ENCODE measurements at regions not wholly inside any gene's neighbourhood (a gene's known extent, or its start where the extent isn't known, plus 50 kb on each side); places are given as distances from the start of the nearest gene placed in this dataset.

- Histone ChIP-seq H3K9ac (ENCODE audit: low read length) (no peak overlapping the region), H3K27me3 (replicated peaks; ENCODE audit: control insufficient read depth, insufficient read depth, low read length) (no peaks in the 10 kb centered on the region), H3K36me3 (ENCODE audit: control insufficient read depth, insufficient read depth, low read length, severe bottlenecking) (no peaks in the 10 kb centered on the region), H3K4me1 (ENCODE audit: control insufficient read depth, insufficient read depth, low read length) (no peaks in the 10 kb centered on the region), H3K9me3 (ENCODE audit: control insufficient read depth, low read length) (no peaks in the 10 kb centered on the region), H3K4me3 (ENCODE audit: low read length) (no peak overlapping the region)
- DNase-seq (ENCODE audit: low read depth): no peak
These were observed 78.2 kb upstream of the DLX6 start for GRCh38 chr7:96927131-96927530.

DNA sequence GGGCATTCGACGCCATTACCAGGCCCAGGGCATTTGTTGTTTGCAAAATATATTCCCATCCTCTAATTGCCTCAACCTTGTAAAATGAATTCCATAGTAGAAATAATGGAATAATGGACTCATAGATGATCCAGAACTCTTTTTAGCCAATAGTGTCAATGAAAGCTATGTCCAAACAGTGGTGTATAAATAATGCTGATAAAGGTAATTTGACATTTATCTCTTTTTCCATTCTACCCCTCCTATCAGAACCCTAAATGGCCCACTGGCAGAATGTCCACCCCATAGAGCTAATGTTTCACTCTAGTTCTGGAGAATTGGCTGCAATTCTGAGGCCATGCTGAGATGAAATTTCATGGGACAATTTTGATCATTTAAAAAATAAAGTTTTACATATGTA is 76.4 kb upstream of the DLX6 start:
- H3K36me3 ChIP-seq (ENCODE audit: control insufficient read depth, insufficient read depth, low read length, severe bottlenecking): no peaks in the 10 kb centered on the region
- DNase-seq (ENCODE audit: low read depth): no peak
- no peaks in the 10 kb centered on the region for H3K4me1 ChIP-seq (ENCODE audit: control insufficient read depth, insufficient read depth, low read length)
- H3K9ac ChIP-seq (ENCODE audit: low read length): no peak overlapping the region
- peaks cover 7% of the 10 kb centered on the region for H3K27me3 ChIP-seq (replicated peaks; ENCODE audit: control insufficient read depth, insufficient read depth, low read length)
- no peak overlapping the region for H3K4me3 ChIP-seq (ENCODE audit: low read length)
- no peaks in the 10 kb centered on the region for H3K9me3 ChIP-seq (ENCODE audit: control insufficient read depth, low read length)

DNA sequence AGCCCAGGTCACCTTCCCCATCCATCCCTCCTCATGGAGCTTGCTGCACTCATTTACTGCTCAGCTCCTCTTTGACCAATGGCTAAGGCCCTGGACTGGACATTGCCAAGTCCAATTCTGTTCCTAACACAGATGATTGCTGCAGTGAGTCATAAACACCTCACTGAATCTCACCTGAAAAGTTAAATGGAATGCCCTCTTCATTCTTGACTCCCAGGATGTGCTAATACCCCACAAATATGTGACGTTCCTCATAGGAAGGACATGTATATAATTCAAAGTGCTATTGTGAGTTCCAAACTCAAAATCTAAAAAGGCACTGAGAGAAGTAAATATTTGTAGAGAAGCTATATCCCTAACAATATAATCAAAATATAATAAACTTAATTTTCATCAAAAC is 73.5 kb upstream of the DLX6 start:
- no peak for DNase-seq (ENCODE audit: low read depth)
- H3K27me3 ChIP-seq (replicated peaks; ENCODE audit: control insufficient read depth, insufficient read depth, low read length): peaks cover 11% of the 10 kb centered on the region
- no peak overlapping the region for H3K9ac ChIP-seq (ENCODE audit: low read length)
- no peaks in the 10 kb centered on the region for H3K4me1 ChIP-seq (ENCODE audit: control insufficient read depth, insufficient read depth, low read length)
- no peaks in the 10 kb centered on the region for H3K9me3 ChIP-seq (ENCODE audit: control insufficient read depth, low read length)
- H3K36me3 ChIP-seq (ENCODE audit: control insufficient read depth, insufficient read depth, low read length, severe bottlenecking): no peaks in the 10 kb centered on the region
- no peak overlapping the region for H3K4me3 ChIP-seq (ENCODE audit: low read length)

DNA sequence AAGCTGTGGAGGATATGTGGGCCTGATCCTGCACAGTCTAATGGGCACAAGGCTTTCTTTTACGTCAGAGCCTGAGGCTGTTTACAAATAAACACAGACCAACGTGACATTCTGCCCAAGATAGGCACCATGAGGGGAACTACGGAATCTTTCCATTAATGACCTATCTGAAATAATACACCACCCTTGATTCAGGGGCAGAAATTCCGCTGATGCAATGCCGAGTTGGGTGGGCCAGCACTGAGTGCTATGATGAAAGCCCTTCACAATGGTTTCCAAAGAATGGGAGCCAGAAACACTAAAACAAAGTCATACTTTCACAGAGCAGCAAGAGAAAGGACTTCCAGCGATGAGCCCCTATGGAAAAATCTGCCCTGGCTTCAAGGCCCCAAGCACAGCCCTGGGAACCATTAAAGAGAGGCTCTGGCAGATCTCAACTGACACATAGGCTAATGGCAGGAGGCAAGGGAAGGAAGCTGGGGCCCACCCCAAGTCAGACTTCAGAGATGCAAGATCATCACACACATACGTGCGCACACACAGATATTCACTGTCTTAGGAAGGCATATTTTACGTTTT is 72.2 kb upstream of the DLX6 start:
- no peak for DNase-seq (ENCODE audit: low read depth)
- Histone ChIP-seq H3K9ac (ENCODE audit: low read length) (no peak overlapping the region), H3K36me3 (ENCODE audit: control insufficient read depth, insufficient read depth, low read length, severe bottlenecking) (no peaks in the 10 kb centered on the region), H3K4me1 (ENCODE audit: control insufficient read depth, insufficient read depth, low read length) (no peaks in the 10 kb centered on the region), H3K4me3 (ENCODE audit: low read length) (no peak overlapping the region), H3K27me3 (replicated peaks; ENCODE audit: control insufficient read depth, insufficient read depth, low read length) (peaks cover 11% of the 10 kb centered on the region), H3K9me3 (ENCODE audit: control insufficient read depth, low read length) (no peaks in the 10 kb centered on the region)

DNA sequence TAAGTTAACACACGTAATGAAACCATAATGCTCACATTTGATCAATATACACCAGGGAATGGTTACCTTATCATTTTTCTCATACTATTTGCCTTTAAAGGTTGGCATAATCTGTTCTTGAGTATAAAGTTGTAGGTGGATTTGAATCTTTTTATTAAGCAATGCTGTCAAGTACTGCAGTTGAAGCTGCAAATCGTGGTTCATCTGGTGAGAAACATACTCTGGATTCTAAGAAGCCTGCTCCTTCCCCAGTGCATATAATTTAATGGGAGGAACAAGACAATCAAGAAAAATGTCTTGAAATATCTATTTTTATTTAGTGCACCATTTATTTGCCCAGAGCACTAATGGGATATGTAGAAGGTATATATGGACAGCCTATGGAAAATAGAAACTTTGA is 68.7 kb upstream of the DLX6 start:
- Histone ChIP-seq H3K36me3 (ENCODE audit: control insufficient read depth, insufficient read depth, low read length, severe bottlenecking) (no peaks in the 10 kb centered on the region), H3K4me1 (ENCODE audit: control insufficient read depth, insufficient read depth, low read length) (no peaks in the 10 kb centered on the region)

DNA sequence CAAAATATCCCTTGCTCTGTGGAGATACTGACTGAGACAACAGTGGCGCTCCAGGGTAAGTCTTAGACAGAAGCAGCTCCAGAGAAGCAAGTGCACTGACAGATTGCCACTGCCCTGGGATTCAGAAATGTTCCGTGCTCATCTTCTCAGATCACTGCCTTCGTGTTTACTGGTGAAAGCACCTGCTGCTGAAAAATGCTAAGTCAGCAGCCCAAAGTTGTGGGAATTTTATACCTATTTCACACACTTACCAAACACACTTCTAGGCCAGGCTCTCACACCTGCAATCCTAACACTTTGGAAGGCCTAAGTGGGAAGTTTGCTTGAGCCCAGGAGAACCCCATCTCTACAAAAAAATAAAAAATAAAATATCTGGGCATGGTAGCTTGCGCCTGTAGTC is 63.2 kb upstream of the DLX6 start:
- DNase-seq (ENCODE audit: low read depth): no peak
- Histone ChIP-seq H3K9ac (ENCODE audit: low read length) (no peak overlapping the region), H3K36me3 (ENCODE audit: control insufficient read depth, insufficient read depth, low read length, severe bottlenecking) (no peaks in the 10 kb centered on the region), H3K27me3 (replicated peaks; ENCODE audit: control insufficient read depth, insufficient read depth, low read length) (peaks cover 6% of the 10 kb centered on the region), H3K4me3 (ENCODE audit: low read length) (no peak overlapping the region), H3K9me3 (ENCODE audit: control insufficient read depth, low read length) (no peaks in the 10 kb centered on the region), H3K4me1 (ENCODE audit: control insufficient read depth, insufficient read depth, low read length) (no peaks in the 10 kb centered on the region)

More for the DNA sequence above, 68.7 kb upstream of the DLX6 start:
- Histone ChIP-seq H3K4me3 (ENCODE audit: low read length) (no peak overlapping the region), H3K9me3 (ENCODE audit: control insufficient read depth, low read length) (no peaks in the 10 kb centered on the region), H3K9ac (ENCODE audit: low read length) (no peak overlapping the region), H3K27me3 (replicated peaks; ENCODE audit: control insufficient read depth, insufficient read depth, low read length) (peaks cover 17% of the 10 kb centered on the region)
- no peak for DNase-seq (ENCODE audit: low read depth)

DNA sequence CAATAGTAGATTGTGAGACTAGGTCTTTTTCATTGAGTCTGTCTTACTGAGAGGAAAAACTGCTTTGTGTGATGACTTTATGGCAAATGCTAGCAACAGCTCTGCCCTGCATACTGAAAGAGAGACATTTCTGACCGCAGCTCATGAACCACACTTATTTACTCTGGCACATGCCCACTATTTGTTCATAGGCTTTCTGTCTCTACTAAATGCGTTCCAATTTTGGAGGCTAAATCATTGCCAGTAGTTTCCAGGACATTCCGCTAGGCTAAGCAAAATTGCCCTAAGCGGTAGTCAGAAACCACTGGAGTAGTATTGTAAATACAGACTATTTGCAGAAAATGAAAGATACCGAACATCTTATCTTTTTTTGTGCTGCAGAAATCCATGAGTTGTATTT is 55.6 kb upstream of the DLX6 start:
- Histone ChIP-seq H3K4me1 (ENCODE audit: control insufficient read depth, insufficient read depth, low read length) (peaks cover 13% of the 10 kb centered on the region), H3K9ac (ENCODE audit: low read length) (no peak overlapping the region), H3K27me3 (replicated peaks; ENCODE audit: control insufficient read depth, insufficient read depth, low read length) (no peaks in the 10 kb centered on the region), H3K4me3 (ENCODE audit: low read length) (no peak overlapping the region), H3K9me3 (ENCODE audit: control insufficient read depth, low read length) (no peaks in the 10 kb centered on the region), H3K36me3 (ENCODE audit: control insufficient read depth, insufficient read depth, low read length, severe bottlenecking) (no peaks in the 10 kb centered on the region)
- DNase-seq (ENCODE audit: low read depth): peak; percentile 94

DNA sequence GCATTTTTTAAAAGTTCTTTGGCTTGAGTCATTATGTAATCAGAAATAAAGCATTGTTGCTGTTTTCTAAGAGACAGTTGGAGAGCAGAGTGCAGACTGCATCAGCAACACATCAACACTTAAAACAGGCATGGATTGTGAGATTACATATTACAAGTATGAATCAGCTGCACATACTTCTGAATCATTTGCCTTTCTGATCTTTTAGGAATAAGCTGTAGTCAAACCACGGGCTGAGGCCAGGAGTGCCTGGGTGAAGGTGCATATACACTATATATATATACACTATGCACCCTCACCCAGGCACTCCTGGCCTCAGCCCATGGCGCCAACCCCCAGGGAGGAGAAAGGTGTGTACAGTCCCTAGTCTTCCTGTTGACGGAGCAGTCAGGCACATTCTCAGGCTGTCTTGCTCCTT is 52.4 kb upstream of the DLX6 start:
- DNase-seq (ENCODE audit: low read depth): peak; percentile 68
- Histone ChIP-seq H3K4me1 (ENCODE audit: control insufficient read depth, insufficient read depth, low read length) (peaks cover 13% of the 10 kb centered on the region), H3K4me3 (ENCODE audit: low read length) (no peak overlapping the region), H3K9ac (ENCODE audit: low read length) (no peak overlapping the region), H3K36me3 (ENCODE audit: control insufficient read depth, insufficient read depth, low read length, severe bottlenecking) (no peaks in the 10 kb centered on the region), H3K27me3 (replicated peaks; ENCODE audit: control insufficient read depth, insufficient read depth, low read length) (no peaks in the 10 kb centered on the region), H3K9me3 (ENCODE audit: control insufficient read depth, low read length) (no peaks in the 10 kb centered on the region)

- no peaks in the 10 kb centered on the region for H3K27me3 ChIP-seq (replicated peaks; ENCODE audit: control insufficient read depth, insufficient read depth, low read length)
- H3K36me3 ChIP-seq (ENCODE audit: control insufficient read depth, insufficient read depth, low read length, severe bottlenecking): no peaks in the 10 kb centered on the region
- H3K9me3 ChIP-seq (ENCODE audit: control insufficient read depth, low read length): no peaks in the 10 kb centered on the region
- no peak for DNase-seq (ENCODE audit: low read depth)
- peaks cover 13% of the 10 kb centered on the region for H3K4me1 ChIP-seq (ENCODE audit: control insufficient read depth, insufficient read depth, low read length)
- no peak overlapping the region for H3K4me3 ChIP-seq (ENCODE audit: low read length)
- H3K9ac ChIP-seq (ENCODE audit: low read length): no peak overlapping the region
These were observed 51.5 kb upstream of the DLX6 start for GRCh38 chr7:96953676-96954513.
